Stimulated activated CD8-positive, alpha-beta memory T cell treated with anti-CD3 and anti-CD28 coated beads, Interleukin-7, amount 100 ng/mL, for 1 hour (primary cell): ENCODE measurements at regions not wholly inside any gene's neighbourhood (a gene's known extent, or its start where the extent isn't known, plus 50 kb on each side); places are given as distances from the start of the nearest gene placed in this dataset.

ENCODE experiments used
- DNase-seq, 2 donors: peaks; one replicate each; pipeline ENCODE4 v3.0.0-alpha.2; 2020; ENCODE audit warnings: low read depth in 2 of 2

- no peak for DNase-seq
These were observed 162.2 kb downstream of the GADD45G start for GRCh38 chr9:89766991-89767390.

GRCh38 chr9:89768051-89768450 is 163.2 kb downstream of the GADD45G start:
- DNase-seq = no peak

GRCh38 chr9:89768650-89769071 is 163.8 kb downstream of the GADD45G start:
- no peak for DNase-seq

- no peak for DNase-seq
These were observed 165.8 kb downstream of the GADD45G start for GRCh38 chr9:89770531-89771174.

GRCh38 chr9:89771205-89771604 is 166.4 kb downstream of the GADD45G start:
- no peak for DNase-seq

GRCh38 chr9:89773170-89773569 is 168.4 kb downstream of the GADD45G start:
- no peak for DNase-seq

DNA sequence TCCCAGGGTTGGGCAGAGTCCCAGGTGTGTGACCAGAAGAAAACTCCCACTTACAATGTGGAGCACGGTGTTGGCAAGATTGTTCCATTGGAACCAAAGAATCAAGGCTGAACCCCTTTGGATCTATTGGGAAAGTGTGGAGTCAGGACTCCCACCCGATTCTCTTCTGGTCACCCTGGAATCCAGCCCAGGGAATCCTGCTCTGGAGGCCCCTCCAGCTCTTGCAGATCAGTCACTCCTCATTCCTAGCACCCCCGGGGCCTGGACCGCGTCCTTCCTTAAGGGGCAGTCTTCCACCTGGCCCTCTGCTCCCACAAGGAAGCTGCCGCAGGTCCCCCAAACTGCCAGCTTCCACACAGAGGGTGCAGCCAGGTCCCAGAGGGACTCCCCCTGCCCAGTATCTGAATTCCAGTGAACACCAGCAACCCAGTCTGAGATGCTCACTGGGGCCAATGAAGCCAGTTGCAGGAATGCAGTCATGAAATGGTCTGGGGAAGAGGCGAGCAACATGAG is 170.1 kb downstream of the GADD45G start:
- no peak for DNase-seq

DNA sequence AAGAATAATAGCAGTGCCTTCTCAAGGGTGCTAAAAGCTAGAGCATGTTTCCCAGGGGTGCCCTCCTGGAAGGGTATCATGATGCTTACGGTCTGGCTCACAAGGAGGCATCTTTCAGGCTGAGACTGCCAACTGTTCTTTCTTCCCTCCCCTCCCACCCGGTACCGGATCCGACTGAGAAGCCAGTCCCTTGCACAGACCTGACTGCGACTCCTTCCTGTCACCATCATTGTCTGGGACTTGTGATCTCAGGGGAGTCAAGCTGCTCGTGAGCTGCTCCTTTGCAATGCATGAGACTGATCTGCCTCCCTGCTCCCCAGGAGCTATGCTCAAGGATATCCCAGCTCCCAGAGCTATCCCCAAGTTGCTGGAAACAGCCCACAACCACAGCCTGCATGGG is 170.8 kb downstream of the GADD45G start:
- DNase-seq = no peak

- DNase-seq = no peak
These were observed 172.1 kb downstream of the GADD45G start for GRCh38 chr9:89776795-89777525.

DNA sequence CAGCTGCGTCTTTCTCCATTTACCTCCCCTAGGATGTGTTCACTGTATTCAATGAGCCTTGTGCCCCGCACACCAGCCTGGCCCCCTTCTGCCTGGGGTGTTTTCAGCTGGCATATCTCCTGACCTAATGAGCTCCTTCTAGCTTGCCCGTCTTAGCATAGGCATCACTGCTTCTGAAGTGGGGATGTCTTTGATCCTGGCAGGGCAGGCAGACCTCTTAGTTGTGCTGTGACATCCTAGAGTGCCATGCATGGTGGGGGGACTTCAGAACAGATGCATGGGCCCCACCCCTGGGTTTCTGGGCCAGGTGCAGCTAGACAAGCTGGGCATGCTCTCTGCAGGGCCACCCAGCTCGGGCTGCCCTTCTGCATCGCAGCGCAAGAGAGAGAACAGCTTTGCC is 172.7 kb downstream of the GADD45G start:
- no peak for DNase-seq

DNA sequence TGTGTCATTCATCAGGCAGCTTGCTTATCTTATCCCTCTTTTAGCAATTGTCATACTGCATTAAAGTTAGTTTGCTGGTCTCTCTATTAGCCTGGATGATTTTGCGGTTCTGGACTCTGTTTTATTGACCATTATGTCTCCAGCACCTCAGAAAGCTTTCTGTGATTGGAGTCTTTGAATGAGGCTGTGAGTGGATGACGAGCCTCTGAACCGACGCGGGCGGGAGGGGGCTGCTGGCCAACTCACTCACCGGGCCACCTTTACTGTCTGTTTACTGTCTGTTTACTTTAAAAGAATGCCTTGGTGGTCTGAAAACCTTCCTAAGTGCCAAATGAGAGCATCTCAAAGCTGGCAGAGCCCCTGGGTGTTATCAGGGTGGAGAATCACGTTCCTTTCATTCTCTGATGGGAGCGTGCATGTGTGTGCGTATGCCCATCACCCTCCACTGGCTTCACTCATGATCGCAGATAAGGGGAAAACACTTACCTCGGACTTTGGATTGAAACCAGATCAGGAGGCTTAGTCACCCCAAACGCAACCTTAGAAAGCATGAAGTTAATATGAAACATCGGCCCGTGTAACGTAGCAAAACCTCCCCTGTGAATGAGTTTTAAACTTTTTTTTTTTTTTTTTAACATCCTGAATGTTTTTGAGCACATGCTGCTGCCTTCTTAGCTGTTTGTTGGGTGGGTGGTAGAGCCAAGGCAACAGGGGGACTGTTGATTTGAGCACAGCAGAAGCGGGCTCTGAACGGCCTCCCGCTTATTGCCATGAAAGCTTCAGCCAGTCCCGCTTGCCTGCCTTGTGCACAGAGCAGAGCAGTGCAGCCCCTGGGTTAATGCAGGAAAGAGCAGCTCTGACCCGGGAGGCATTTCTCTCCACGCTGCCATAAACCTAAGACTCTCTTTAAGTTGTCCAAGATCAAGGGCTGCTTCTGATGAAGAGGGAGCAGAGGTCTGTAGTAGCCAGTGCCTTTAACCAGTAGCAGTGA is 173.6 kb downstream of the GADD45G start:
- DNase-seq = no peak

DNA sequence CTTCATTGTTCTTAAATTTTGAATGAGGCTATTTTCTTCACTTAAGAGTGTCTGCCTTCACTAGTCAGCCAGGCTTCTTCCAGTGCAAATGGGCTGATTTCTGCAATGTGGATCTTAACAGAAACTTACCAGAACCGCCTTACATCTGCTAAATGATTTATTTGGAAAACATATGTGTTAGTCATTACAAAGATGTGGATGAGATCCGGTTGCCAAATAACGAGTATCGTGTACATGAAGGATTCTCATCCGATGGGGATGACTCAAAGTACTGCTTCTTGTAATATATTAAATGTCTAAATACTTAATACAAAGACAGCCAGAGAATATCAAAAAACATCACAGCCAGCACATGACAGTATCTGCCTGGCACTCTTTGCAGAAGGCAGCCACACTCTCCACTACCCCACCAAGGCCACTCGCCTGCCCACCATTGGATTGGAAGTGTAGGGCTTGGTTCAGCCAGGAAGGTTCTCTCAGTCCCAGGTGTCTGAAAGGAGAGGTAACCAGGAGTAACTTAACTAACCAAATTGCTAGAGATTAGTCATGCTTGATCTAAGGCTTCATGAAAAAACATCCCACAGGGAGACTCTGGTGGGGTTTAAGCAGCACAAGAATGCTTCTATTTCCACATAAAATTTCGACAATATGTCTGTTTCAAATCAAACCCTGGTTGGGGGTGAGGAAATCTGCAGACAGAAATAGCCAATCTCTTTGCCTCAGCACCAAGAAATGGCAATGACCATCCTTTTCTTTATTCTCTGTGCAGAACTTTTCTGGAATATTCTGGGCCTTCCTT is 174.8 kb downstream of the GADD45G start:
- no peak for DNase-seq

GRCh38 chr9:89780959-89781358 is 176.1 kb downstream of the GADD45G start:
- no peak for DNase-seq

DNA sequence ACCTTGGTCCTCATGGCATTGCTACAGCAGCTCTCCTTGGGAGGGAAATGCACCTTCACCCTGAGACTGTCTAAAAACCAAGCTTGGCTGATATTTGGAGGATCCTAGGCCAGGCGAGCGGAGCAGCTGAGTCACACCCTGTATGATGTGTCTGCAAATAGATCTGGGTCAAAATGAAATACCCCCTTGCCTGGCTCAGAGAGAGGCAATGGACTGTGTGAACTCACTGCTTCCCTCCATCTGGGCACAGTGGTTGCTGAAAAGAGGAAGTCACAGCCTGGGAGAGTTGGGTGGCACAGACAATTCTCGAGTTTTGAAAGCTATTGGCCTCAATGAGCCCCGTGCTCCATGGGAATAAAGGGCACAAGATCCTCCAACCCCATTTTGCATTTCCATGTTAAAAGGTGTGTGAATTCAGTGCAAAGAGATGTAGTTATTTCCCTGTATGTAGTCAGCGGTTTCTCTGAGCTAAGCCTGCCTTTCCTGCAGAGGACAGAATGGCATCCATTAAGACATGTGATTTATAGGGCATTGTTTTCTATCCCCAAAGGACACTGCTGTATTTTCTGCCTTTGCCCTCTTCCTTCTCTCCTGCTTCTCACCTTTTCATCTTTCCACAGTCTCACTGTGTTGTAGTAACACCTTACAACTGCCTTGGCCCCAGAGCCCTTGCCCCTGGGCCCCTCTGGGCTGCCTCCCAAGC is 177.2 kb downstream of the GADD45G start:
- DNase-seq = no peak

- DNase-seq = no peak
These were observed 181.8 kb downstream of the GADD45G start for GRCh38 chr9:89786655-89787054.

- DNase-seq = no peak
These were observed 182.8 kb downstream of the GADD45G start for GRCh38 chr9:89787595-89787994.

DNA sequence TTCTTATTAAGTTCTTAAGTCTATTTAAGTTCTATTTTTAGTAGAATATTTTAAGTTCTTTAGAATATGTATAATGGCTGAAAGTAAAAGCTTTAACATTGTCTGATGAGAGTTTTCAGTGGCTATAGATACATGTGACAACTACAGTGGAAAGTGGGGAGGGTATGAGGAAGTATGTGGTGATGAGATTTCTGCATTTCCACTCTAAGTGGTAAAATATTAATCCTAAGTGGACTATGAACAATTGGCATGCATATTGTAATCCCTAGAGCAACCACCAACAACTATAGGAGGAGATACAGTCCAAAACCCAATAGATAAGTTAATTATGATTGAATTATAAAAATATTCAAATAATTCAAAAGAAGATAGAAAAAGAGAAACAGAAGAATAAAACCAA is 183.6 kb downstream of the GADD45G start:
- no peak for DNase-seq

- no peak for DNase-seq
These were observed 185.2 kb downstream of the GADD45G start for GRCh38 chr9:89789922-89790510.

GRCh38 chr9:89790542-89791109 is 185.8 kb downstream of the GADD45G start:
- DNase-seq = no peak

- DNase-seq = no peak
These were observed 186.9 kb downstream of the GADD45G start for GRCh38 chr9:89791754-89792153.
